ENCODE measurements at regions not wholly inside any gene's neighbourhood (a gene's known extent, or its start where the extent isn't known, plus 50 kb on each side); places are given as distances from the start of the nearest gene placed in this dataset.

GRCh38 chr2:175418224-175418835 is 236.8 kb upstream of the ATP5MC3 start:
- TF ChIP-seq CTCF (IDR thresholded peaks at IDR 0.05), result no peak
- no peak for TF ChIP-seq POLR2AphosphoS5 (IDR thresholded peaks at IDR 0.05)
- TF ChIP-seq POLR2A (IDR thresholded peaks at IDR 0.05), result no peak
- TF ChIP-seq EP300 (IDR thresholded peaks at IDR 0.05), result no peak
